ENCODE measurements at regions not wholly inside any gene's neighbourhood (a gene's known extent, or its start where the extent isn't known, plus 50 kb on each side); places are given as distances from the start of the nearest gene placed in this dataset.

DNA sequence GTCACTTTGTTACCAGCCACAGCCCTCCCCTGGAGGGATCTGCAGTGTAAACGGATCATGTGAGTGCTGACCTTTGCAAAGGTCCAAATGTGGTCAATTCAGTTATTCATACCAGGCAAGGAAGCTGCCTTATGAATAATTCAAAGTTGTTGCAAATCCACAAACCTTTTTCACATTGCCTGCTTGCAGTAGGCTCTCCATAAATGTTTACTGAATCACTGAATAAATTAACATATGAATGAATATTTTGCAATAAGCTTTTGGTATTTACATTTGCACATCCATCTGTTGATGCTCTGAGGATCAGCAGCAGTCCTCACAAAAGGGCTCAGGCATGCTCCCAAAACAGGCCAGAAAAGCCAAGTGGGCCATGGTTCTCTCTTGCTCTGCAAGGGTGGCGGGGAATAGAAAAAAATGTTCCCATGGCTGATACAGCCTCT, 156.8 kb downstream of the VAPA start:
- no CpG with 5 or more reads among the region's 2 CpGs for WGBS (ENCODE audit: extremely low coverage, insufficient read length, low lambda C conversion rate)
- Histone ChIP-seq H2BK15ac (ENCODE audit: low read depth, low read length) (no peak overlapping the region), H3K18ac (ENCODE audit: insufficient read length, low read depth, low read length) (no peak overlapping the region), H2BK20ac (ENCODE audit: low read depth, low read length, poor library complexity, severe bottlenecking) (no peak overlapping the region), H4K91ac (ENCODE audit: insufficient read length, low read depth, low read length) (no peak overlapping the region), H3K4me1 (ENCODE audit: insufficient read depth, low read length) (no peaks in the 10 kb centered on the region; the same call in 1 of the 2 replicates), H3K9ac (ENCODE audit: extremely low read depth, insufficient read length, low read length) (no peak overlapping the region), H3K4ac (ENCODE audit: low read depth, low read length) (no peak overlapping the region), H3K9me3 (ENCODE audit: control insufficient read depth, low read depth, low read length) (no peaks in the 10 kb centered on the region), H3K79me1 (ENCODE audit: insufficient read depth, low read depth, low read length, poor library complexity, severe bottlenecking) (no peaks in the 10 kb centered on the region), H4K20me1 (ENCODE audit: control insufficient read depth, insufficient read depth, insufficient read length) (no peaks in the 10 kb centered on the region), H3T11ph (ENCODE audit: low read length) (no peak overlapping the region), H3K27me3 (ENCODE audit: insufficient read depth, low read length) (no peaks in the 10 kb centered on the region), H2BK12ac (ENCODE audit: insufficient read length, low read depth, low read length) (no peak overlapping the region), H2AFZ (ENCODE audit: low read length) (no peak overlapping the region), H2AK5ac (ENCODE audit: insufficient read length, low read length) (no peak overlapping the region), H3K23ac (ENCODE audit: insufficient read length, low read depth, low read length) (no peak overlapping the region), H2BK120ac (ENCODE audit: low read depth, low read length, poor library complexity, severe bottlenecking) (no peak overlapping the region), H3K4me2 (ENCODE audit: insufficient read depth, insufficient read length, low read length) (no peak overlapping the region), H3K27ac (ENCODE audit: insufficient read length, low read depth, low read length) (no peak overlapping the region), H3K56ac (ENCODE audit: insufficient read length, low read depth, low read length) (no peak overlapping the region), H4K8ac (replicated peaks; ENCODE audit: insufficient read length, low read depth, low read length) (no peak overlapping the region), H3K14ac (ENCODE audit: insufficient read depth, low read length) (no peak overlapping the region), H4K5ac (ENCODE audit: insufficient read length, low read depth, low read length) (no peak overlapping the region), H3K79me2 (ENCODE audit: insufficient read depth, low read length) (no peaks in the 10 kb centered on the region), H3K23me2 (ENCODE audit: insufficient read length, low read depth, low read length, poor library complexity, severe bottlenecking) (no peaks in the 10 kb centered on the region), H2BK5ac (ENCODE audit: insufficient read length, low read length) (no peak overlapping the region)
- Mint-ChIP-seq H3K4me3 (no peak overlapping the region), H3K27ac (no peak overlapping the region), H3K4me1 (peaks cover 34 to 42% of the 10 kb centered on the region in 2 experiments), H3K9me3 (peaks cover 0 to 3% of the 10 kb centered on the region in 2 experiments; a peak in 3 of 5 replicates), H3K36me3 (ENCODE audit: insufficient read depth in 1 of 3, low read depth in 3 of 3) (peaks cover 0 to 1% (median 0%) of the 10 kb centered on the region in 3 experiments; a peak in 1 of 7 replicates), H3K27me3 (ENCODE audit: low read depth) (peaks cover 3% of the 10 kb centered on the region)
- TF ChIP-seq, protein P1, sequence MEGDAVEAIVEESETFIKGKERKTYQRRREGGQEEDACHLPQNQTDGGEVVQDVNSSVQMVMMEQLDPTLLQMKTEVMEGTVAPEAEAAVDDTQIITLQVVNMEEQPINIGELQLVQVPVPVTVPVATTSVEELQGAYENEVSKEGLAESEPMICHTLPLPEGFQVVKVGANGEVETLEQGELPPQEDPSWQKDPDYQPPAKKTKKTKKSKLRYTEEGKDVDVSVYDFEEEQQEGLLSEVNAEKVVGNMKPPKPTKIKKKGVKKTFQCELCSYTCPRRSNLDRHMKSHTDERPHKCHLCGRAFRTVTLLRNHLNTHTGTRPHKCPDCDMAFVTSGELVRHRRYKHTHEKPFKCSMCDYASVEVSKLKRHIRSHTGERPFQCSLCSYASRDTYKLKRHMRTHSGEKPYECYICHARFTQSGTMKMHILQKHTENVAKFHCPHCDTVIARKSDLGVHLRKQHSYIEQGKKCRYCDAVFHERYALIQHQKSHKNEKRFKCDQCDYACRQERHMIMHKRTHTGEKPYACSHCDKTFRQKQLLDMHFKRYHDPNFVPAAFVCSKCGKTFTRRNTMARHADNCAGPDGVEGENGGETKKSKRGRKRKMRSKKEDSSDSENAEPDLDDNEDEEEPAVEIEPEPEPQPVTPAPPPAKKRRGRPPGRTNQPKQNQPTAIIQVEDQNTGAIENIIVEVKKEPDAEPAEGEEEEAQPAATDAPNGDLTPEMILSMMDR (conservative IDR thresholded peaks at IDR 0.05), result no peak
- DNase-seq, result no peak

All from H9 (cell line).